RWPE1 (cell line): ENCODE measurements at regions not wholly inside any gene's neighbourhood (a gene's known extent, or its start where the extent isn't known, plus 50 kb on each side); places are given as distances from the start of the nearest gene placed in this dataset.
A peak's percentile ranks its signal among the peaks of the same experiment; 100 is the strongest.

Experiments
- CTCF ChIA-PET: fragments of 350-600 bp; sonication (Branson Sonifier 250); formaldehyde crosslinking; extraction: SDS; loops from one replicate; lab custom pipeline; 2021; lab: Yijun Ruan, JAX
- POLR2A ChIA-PET: fragments of 400-600 bp; formaldehyde crosslinking; extraction: SDS; loops from one replicate; lab custom pipeline; 2020; ENCODE audit warnings: antibody characterized with exemption; ENCODE audit not compliant: low non-redundant PET; lab: Yijun Ruan, JAX
- DNase-seq: peaks from one replicate; pipeline ENCODE4 v3.0.0; 2012; ENCODE audit warnings: low spot score
- H3K27ac ChIP-seq: fragments of 450-650 bp; 2 replicates; pipeline ENCODE4 v1.5.1; 2017
- CTCF ChIP-seq: fragments of 450-650 bp; conservative IDR thresholded peaks from 2 replicates; pipeline ENCODE4 v1.5.1; 2017; ENCODE audit warnings: low read depth, mild to moderate bottlenecking

GRCh38 chr7:17690030-17690429 lies 250.3 kb downstream of the SNX13 start:
- H3K27ac ChIP-seq: no peak overlapping the region
- ChIA-PET POLR2A (no interaction called here), CTCF (no interaction called here)
- DNase-seq: peak; percentile 27
- TF ChIP-seq CTCF: no peak

GRCh38 chr7:17696422-17696821 lies 243.9 kb downstream of the SNX13 start:
- CTCF ChIA-PET: interaction anchor here (0.6 kb wide), 1 partner anchor 607 kb away, joined by 3 read pairs; no protein-coding TSS in a partner anchor
- peak; percentile 91 for DNase-seq
- no peak for TF ChIP-seq CTCF
- POLR2A ChIA-PET: no interaction called here
- peak overlapping the region; percentile 79 for H3K27ac ChIP-seq

- POLR2A ChIA-PET: no interaction called here
- H3K27ac ChIP-seq: peak overlapping the region; percentile 79
- CTCF ChIA-PET: interaction anchor here (0.7 kb wide), 2 partner anchors 16 to 322 kb away, joined by 3 to 6 read pairs; no protein-coding TSS in a partner anchor
- TF ChIP-seq CTCF: no peak
- no peak for DNase-seq
Measured at GRCh38 chr7:17697128-17697881, 243.0 kb downstream of the SNX13 start.

- DNase-seq: no peak
- H3K27ac ChIP-seq: no peak overlapping the region
- ChIA-PET CTCF (interaction anchor here (1.0 to 1.2 kb wide), 2 partner anchors 33 to 726 kb away, joined by 3 read pairs; no protein-coding TSS in a partner anchor), POLR2A (no interaction called here)
- TF ChIP-seq CTCF: no peak
Measured at GRCh38 chr7:17699696-17700095, 240.6 kb downstream of the SNX13 start.

- no peak overlapping the region for H3K27ac ChIP-seq
- no peak for TF ChIP-seq CTCF
- ChIA-PET CTCF (interaction anchor here (0.6 to 1.2 kb wide), 4 partner anchors 32 to 871 kb away, joined by 3 to 4 read pairs (median 4); no protein-coding TSS in a partner anchor), POLR2A (no interaction called here)
- DNase-seq: no peak
Measured at GRCh38 chr7:17700138-17700537, 240.2 kb downstream of the SNX13 start.

GRCh38 chr7:17706275-17706674 lies 234.0 kb downstream of the SNX13 start:
- ChIA-PET CTCF (interaction anchor here (0.5 to 2.0 kb wide), 9 partner anchors 11 to 663 kb away, joined by 3 to 6 read pairs (median 3); no protein-coding TSS in a partner anchor), POLR2A (no interaction called here)
- TF ChIP-seq CTCF: no peak
- no peak for DNase-seq
- H3K27ac ChIP-seq: no peak overlapping the region
